IMR-90 (cell line): ENCODE measurements at regions not wholly inside any gene's neighbourhood (a gene's known extent, or its start where the extent isn't known, plus 50 kb on each side); places are given as distances from the start of the nearest gene placed in this dataset.

ENCODE experiments used
- ATAC-seq: fragments of 200-7000 bp; cut with Tn5 transposase; 2 replicates; pipeline ENCODE4 v1.9.1; 2020; ENCODE audit warnings: low read depth, mild to moderate bottlenecking, moderate library complexity
- BruUV-seq: library from RNA; stranded (reverse); fragments of 400-500 nt; replicated peaks from 2 replicates; lab custom pipeline; 2021; lab: Mats Ljungman, UMichigan
- CTCF ChIA-PET: fragments of 300-600 bp; formaldehyde crosslinking; extraction: SDS; loops from one replicate; lab custom pipeline; 2021; ENCODE audit warnings: antibody characterized with exemption; lab: Yijun Ruan, JAX
- POLR2A ChIA-PET: fragments of 300-600 bp; sonication (Branson Sonifier 250); formaldehyde crosslinking; loops from one replicate; lab custom pipeline; 2022; ENCODE audit warnings: antibody characterized with exemption; ENCODE audit not compliant: unreplicated experiment; lab: Charles Lee
- DNase-seq: peaks from one replicate; pipeline ENCODE4 v3.0.0; 2013
- H2AFZ ChIP-seq: replicated peaks from 2 replicates; pipeline ENCODE3; 2013; ENCODE audit warnings: low read length, mild to moderate bottlenecking; ENCODE audit not compliant: poor library complexity
- H2AK5ac ChIP-seq: 2 replicates; pipeline ENCODE4 v1.6.1; 2013; ENCODE audit warnings: low read depth, low read length, inconsistent platforms
- H2AK9ac ChIP-seq: replicated peaks from 2 replicates; pipeline ENCODE3; 2013; ENCODE audit warnings: mild to moderate bottlenecking, low read depth, low read length, moderate library complexity; ENCODE audit not compliant: poor library complexity
- H2BK120ac ChIP-seq: 2 replicates; pipeline ENCODE4 v1.6.1; 2013; ENCODE audit warnings: low read depth, low read length, inconsistent platforms
- H2BK15ac ChIP-seq: 3 replicates; pipeline ENCODE4 v1.6.1; 2013; ENCODE audit warnings: low read depth, low read length, inconsistent platforms
- H2BK20ac ChIP-seq: 2 replicates; pipeline ENCODE4 v1.6.1; 2013; ENCODE audit warnings: low read depth, mild to moderate bottlenecking, inconsistent platforms, low read length, moderate library complexity
- H2BK5ac ChIP-seq: 2 replicates; pipeline ENCODE4 v1.6.1; 2013; ENCODE audit warnings: mild to moderate bottlenecking, low read depth, low read length, inconsistent platforms; ENCODE audit not compliant: poor library complexity, severe bottlenecking
- H3K14ac ChIP-seq: replicated peaks from 2 replicates; pipeline ENCODE4 v1.6.1; 2013; ENCODE audit warnings: low read depth, low read length, inconsistent platforms
- H3K18ac ChIP-seq: 2 replicates; pipeline ENCODE4 v1.6.1; 2013; ENCODE audit warnings: low read depth, low read length, control low read depth
- H3K23ac ChIP-seq: 2 replicates; pipeline ENCODE4 v1.6.1; 2013; ENCODE audit warnings: low read depth, low read length, inconsistent platforms
- H3K27ac ChIP-seq: 2 replicates; pipeline ENCODE4 v1.5.1; 2013; ENCODE audit warnings: mild to moderate bottlenecking, control low read depth, low read length; ENCODE audit not compliant: insufficient read depth
- H3K27me3 ChIP-seq: 2 replicates; pipeline ENCODE4 v1.6.1; 2013; ENCODE audit warnings: low read length; ENCODE audit not compliant: control insufficient read depth, insufficient read depth
- H3K36me3 ChIP-seq: 2 replicates; pipeline ENCODE4 v1.6.1; 2013; ENCODE audit warnings: low read length, mixed read lengths; ENCODE audit not compliant: control insufficient read depth, insufficient read depth
- H3K4ac ChIP-seq: 2 replicates; pipeline ENCODE4 v1.6.1; 2013; ENCODE audit warnings: low read depth, low read length, inconsistent platforms
- H3K4me1 ChIP-seq: 2 replicates; pipeline ENCODE4 v1.6.1; 2013; ENCODE audit warnings: low read length, mixed read lengths; ENCODE audit not compliant: control insufficient read depth, insufficient read depth
- H3K4me2 ChIP-seq: 2 replicates; pipeline ENCODE4 v1.6.1; 2013; ENCODE audit warnings: low read depth, mild to moderate bottlenecking, control low read depth, low read length, moderate library complexity
- H3K4me3 ChIP-seq: 2 replicates; pipeline ENCODE4 v1.5.1; 2013; ENCODE audit warnings: low read depth, mild to moderate bottlenecking, control low read depth, low read length, moderate library complexity; ENCODE audit not compliant: insufficient read depth
- H3K56ac ChIP-seq: 2 replicates; pipeline ENCODE4 v1.6.1; 2013; ENCODE audit warnings: low read length, inconsistent platforms; ENCODE audit not compliant: insufficient read depth; ENCODE audit errors: extremely low read depth
- H3K79me1 ChIP-seq, 2 experiments: 2 replicates each; pipeline ENCODE4 v1.6.1; 2013; ENCODE audit warnings: low read length in 2 of 2, inconsistent platforms in 1 of 2, low read depth in 1 of 2
- H3K9ac ChIP-seq: 2 replicates; pipeline ENCODE4 v1.6.1; 2013; ENCODE audit warnings: low read depth, low read length, control low read depth
- H3K9me1 ChIP-seq: 2 replicates; pipeline ENCODE4 v1.6.1; 2013; ENCODE audit warnings: low read length, inconsistent platforms; ENCODE audit not compliant: insufficient read depth
- H3K9me3 ChIP-seq: 2 replicates; pipeline ENCODE4 v1.6.1; 2013; ENCODE audit warnings: low read length; ENCODE audit not compliant: control insufficient read depth, insufficient read depth
- H4K20me1 ChIP-seq: 2 replicates; pipeline ENCODE4 v1.6.1; 2013; ENCODE audit warnings: low read length, inconsistent platforms; ENCODE audit not compliant: insufficient read depth
- H4K5ac ChIP-seq: 2 replicates; pipeline ENCODE4 v1.6.1; 2013; ENCODE audit warnings: mild to moderate bottlenecking, low read depth, low read length, control low read depth
- H4K8ac ChIP-seq, 2 experiments: 2 replicates each; pipeline ENCODE4 v1.6.1; 2013; ENCODE audit warnings: low read depth in 2 of 2, low read length in 2 of 2, control low read depth in 1 of 2, inconsistent platforms in 1 of 2
- H4K91ac ChIP-seq: 2 replicates; pipeline ENCODE4 v1.6.1; 2013; ENCODE audit warnings: low read depth, low read length, inconsistent platforms; ENCODE audit not compliant: insufficient read depth
- BHLHE40 ChIP-seq: fragments of 150-350 bp; IDR thresholded peaks from 2 replicates; pipeline ENCODE4 v1.6.1; 2016; ENCODE audit warnings: mild to moderate bottlenecking, low read depth, low read length
- CTCF ChIP-seq: conservative IDR thresholded peaks from 2 replicates; pipeline ENCODE4 v1.5.1; 2012; ENCODE audit warnings: mild to moderate bottlenecking, low read depth, low read length, improper control_type of control experiment
- MXI1 ChIP-seq: IDR thresholded peaks from 2 replicates; pipeline ENCODE4 v1.6.1; 2012; ENCODE audit warnings: low read depth, mild to moderate bottlenecking, low read length, moderate library complexity, borderline replicate concordance
- RFX5 ChIP-seq: IDR thresholded peaks from 2 replicates; pipeline ENCODE4 v1.8.0; 2012; ENCODE audit warnings: low read depth, mild to moderate bottlenecking, low read length, moderate library complexity
- SMC3 ChIP-seq: fragments of 150-350 bp; IDR thresholded peaks from 2 replicates; pipeline ENCODE4 v1.6.1; 2016; ENCODE audit warnings: low read depth, mild to moderate bottlenecking, antibody characterized with exemption, low read length, moderate library complexity
- WGBS, 2 experiments: methylation state at CpG; one replicate each; pipeline versions ENCODE4 v1.1.5 to v1.1.7; 2013; ENCODE audit warnings: missing lambda C conversion rate in 2 of 2; ENCODE audit not compliant: insufficient read length in 1 of 2; ENCODE audit errors: extremely low coverage in 2 of 2; 5-methylcytosine and 5-hydroxymethylcytosine counted together
- dilution Hi-C: fragments of 300-500 bp; cut with HindIII; formaldehyde crosslinking; loops from one replicate; pipeline ENCODE4 v1.14.3; 2018; ENCODE audit warnings: low sequenced_read_pairs; ENCODE audit not compliant: unreplicated experiment
- in situ Hi-C: fragments of 300-500 bp; cut with MboI; formaldehyde crosslinking; loops from 3 replicates; pipeline ENCODE4 v1.14.3; 2019; ENCODE audit warnings: low sequenced_read_pairs, inconsistent platforms, mixed read lengths
- intact Hi-C: fragments of 100-400 bp; cut with micrococcal nuclease; formaldehyde crosslinking; loops from 2 replicates; pipeline ENCODE4 v1.10.0; 2022

GRCh38 chr4:60865273-60865672 is 334.9 kb upstream of the ADGRL3 start:
- in situ Hi-C loops: no loop called here
- Histone ChIP-seq H3K9ac (no peak overlapping the region), H2BK5ac (no peak overlapping the region), H2BK15ac (no peak overlapping the region), H2BK20ac (no peak overlapping the region), H3K4me2 (no peak overlapping the region), H3K79me1 (no peaks in the 10 kb centered on the region), H4K91ac (no peak overlapping the region), H2AFZ (no peak overlapping the region), H3K4me3 (no peak overlapping the region), H3K56ac (no peak overlapping the region), H3K23ac (no peak overlapping the region), H3K27me3 (no peaks in the 10 kb centered on the region), H2AK5ac (no peak overlapping the region), H3K4ac (no peak overlapping the region), H3K36me3 (no peaks in the 10 kb centered on the region), H4K8ac (no peak overlapping the region), H3K9me1 (no peaks in the 10 kb centered on the region), H2BK120ac (no peak overlapping the region), H2AK9ac (no peak overlapping the region), H3K27ac (no peak overlapping the region), H4K5ac (no peak overlapping the region), H3K9me3 (no peaks in the 10 kb centered on the region), H3K4me1 (no peaks in the 10 kb centered on the region), H3K18ac (no peak overlapping the region), H3K14ac (no peak overlapping the region), H4K20me1 (no peaks in the 10 kb centered on the region)
- CTCF ChIA-PET: no interaction called here
- intact Hi-C loops: no loop called here
- BruUV-seq: no TSS peak
- ATAC-seq (no peak), DNase-seq (no peak)
- dilution Hi-C loops: no loop called here
- POLR2A ChIA-PET: no interaction called here
- WGBS, 2 experiments: no CpG with 5 or more reads among the region's 4 CpGs
- TF ChIP-seq RFX5 (no peak), CTCF (no peak), MXI1 (no peak), BHLHE40 (no peak), SMC3 (no peak)
